ENCODE measurements at regions not wholly inside any gene's neighbourhood (a gene's known extent, or its start where the extent isn't known, plus 50 kb on each side); places are given as distances from the start of the nearest gene placed in this dataset.

DNA sequence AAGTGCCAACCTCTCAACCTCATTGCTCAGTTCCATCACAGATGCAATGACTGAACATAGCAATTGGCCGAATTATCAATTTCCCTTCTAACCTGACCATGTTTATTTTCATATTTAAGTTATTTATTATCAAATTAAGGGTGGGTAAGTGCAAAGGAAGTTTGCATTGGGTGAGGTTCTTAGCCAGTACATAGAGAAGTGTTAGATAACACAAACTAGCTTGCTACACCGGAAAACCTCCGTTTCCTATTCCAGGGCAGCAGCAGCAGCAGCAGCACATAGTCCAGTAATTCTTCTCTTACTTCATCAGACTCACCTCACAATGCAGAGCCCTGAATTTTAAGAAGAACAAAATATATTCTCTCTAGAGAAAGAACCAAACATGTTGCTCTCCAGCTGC is 200.5 kb upstream of the OR4E1 start:
- Histone ChIP-seq H3K18ac (ENCODE audit: extremely low read depth, low read length) (no peak overlapping the region), H3K4me1 (replicated peaks in 1 of 4; ENCODE audit: control insufficient read depth in 3 of 4, insufficient read depth in 4 of 4, low read length in 3 of 4) (no peaks in the 10 kb centered on the region), H2BK20ac (ENCODE audit: low read length) (no peak overlapping the region), H3K23ac (ENCODE audit: insufficient read length) (no peak overlapping the region), H4K5ac (ENCODE audit: insufficient read length, low read depth, low read length) (no peak overlapping the region), H3K14ac (ENCODE audit: insufficient read length) (no peak overlapping the region), H2BK5ac (ENCODE audit: low read depth, low read length) (no peak overlapping the region), H3K79me1 (ENCODE audit: low read depth, low read length) (no peaks in the 10 kb centered on the region), H2BK15ac (ENCODE audit: low read length) (no peak overlapping the region), H3K27ac (ENCODE audit: low read depth, low read length) (no peak overlapping the region), H2BK12ac (ENCODE audit: low read depth, low read length) (no peak overlapping the region), H3K4ac (replicated peaks; ENCODE audit: insufficient read length, low read depth, low read length) (no peak overlapping the region), H3K23me2 (ENCODE audit: low read depth, low read length) (no peaks in the 10 kb centered on the region), H4K91ac (replicated peaks; ENCODE audit: insufficient read length, low read length) (no peak overlapping the region), H3K79me2 (ENCODE audit: control insufficient read depth in 1 of 2, insufficient read depth in 2 of 2, low read length in 2 of 2) (no peaks in the 10 kb centered on the region), H3K4me2 (ENCODE audit: insufficient read depth in 1 of 2, low read depth in 2 of 2, low read length in 2 of 2) (no peak overlapping the region), H2AFZ (ENCODE audit: low read length) (no peak overlapping the region), H2BK120ac (replicated peaks; ENCODE audit: low read depth, low read length) (no peak overlapping the region), H3K9ac (replicated peaks in 1 of 4; ENCODE audit: extremely low read depth in 1 of 4, low read depth in 3 of 4, low read length in 3 of 4) (no peak overlapping the region), H3K36me3 (ENCODE audit: control insufficient read depth in 2 of 4, insufficient read depth in 4 of 4, low read length in 3 of 4) (no peaks in the 10 kb centered on the region), H2AK5ac (ENCODE audit: low read depth, low read length) (no peak overlapping the region), H3K27me3 (replicated peaks in 1 of 4; ENCODE audit: control insufficient read depth in 3 of 4, extremely low read depth in 1 of 4, insufficient read depth in 3 of 4, low read length in 3 of 4) (no peaks in the 10 kb centered on the region), H3K9me3 (ENCODE audit: insufficient read depth in 2 of 2, low read depth in 1 of 2, low read length in 1 of 2) (no peaks in the 10 kb centered on the region), H3K56ac (replicated peaks; ENCODE audit: insufficient read length, low read depth, low read length) (no peak overlapping the region), H3K4me3 (ENCODE audit: extremely low read depth in 1 of 4, insufficient read depth in 2 of 4, low read depth in 3 of 4, low read length in 4 of 4) (no peak overlapping the region), H4K8ac (ENCODE audit: extremely low read depth, insufficient read depth, low read length) (no peak overlapping the region), H4K20me1 (replicated peaks in 1 of 2; ENCODE audit: control insufficient read depth in 1 of 2, insufficient read depth in 2 of 2, low read length in 2 of 2) (no peaks in the 10 kb centered on the region)
- DNase-seq (ENCODE audit: low read depth in 1 of 2, low spot score in 2 of 2) (no peak), FAIRE-seq (no peak)
- ChIA-PET POLR2A (ENCODE audit: partially characterized antibody) (no interaction called here), CTCF (ENCODE audit: partially characterized antibody) (interaction anchor here (1.2 to 1.5 kb wide), 2 partner anchors 13 to 22 kb away, joined by 4 to 5 read pairs; no protein-coding TSS in a partner anchor)
- 90% methylated on average over 3 of the region's 3 CpGs; no CpG with 5 or more reads in 1 of the 2 experiments for WGBS, 2 experiments (ENCODE audit: extremely low coverage in 1 of 2, insufficient coverage in 1 of 2, insufficient read length in 1 of 2, insufficient replicate concordance in 2 of 2, low coverage in 1 of 2, low lambda C conversion rate in 2 of 2, missing lambda C conversion rate in 1 of 2)
- TF ChIP-seq USF2 (IDR thresholded peaks at IDR 0.05; ENCODE audit: low read length) = no peak
